Type B pancreatic cell (in vitro differentiated cells): ENCODE measurements at regions not wholly inside any gene's neighbourhood (a gene's known extent, or its start where the extent isn't known, plus 50 kb on each side); places are given as distances from the start of the nearest gene placed in this dataset.
"Not testable (repeated sequence)": the region's sequence is repeated elsewhere in the genome, so short reads cannot be mapped to it uniquely, and the experiment has no call there.

Experiments used
- DNase-seq: peaks from one replicate; pipeline ENCODE4 v3.0.0; 2021; ENCODE audit warnings: mixed read lengths; ENCODE audit not compliant: unreplicated experiment; ENCODE audit errors: extremely low spot score
- H3K27ac Mint-ChIP-seq: 2 replicates; pipeline ENCODE4 v1.8.0; 2021; ENCODE audit warnings: mild to moderate bottlenecking, mixed read lengths
- H3K27me3 Mint-ChIP-seq: 2 replicates; pipeline ENCODE4 v1.8.0; 2021; ENCODE audit warnings: mixed read lengths
- H3K36me3 Mint-ChIP-seq: 2 replicates; pipeline ENCODE4 v1.8.0; 2021; ENCODE audit warnings: mixed read lengths
- H3K4me1 Mint-ChIP-seq: one replicate; pipeline ENCODE4 v1.8.0; 2021; ENCODE audit warnings: mixed read lengths; ENCODE audit not compliant: unreplicated experiment
- H3K4me3 Mint-ChIP-seq: 2 replicates; pipeline ENCODE4 v1.8.0; 2021; ENCODE audit warnings: mild to moderate bottlenecking, mixed read lengths
- H3K9me3 Mint-ChIP-seq: 2 replicates; pipeline ENCODE4 v1.8.0; 2021; ENCODE audit warnings: mixed read lengths
- CTCF ChIP-seq: fragments of 200-600 bp; sonication (generic); conservative IDR thresholded peaks from 2 replicates; pipeline ENCODE4 v1.5.0; 2021; ENCODE audit warnings: antibody characterized with exemption, mild to moderate bottlenecking

GRCh38 chr6:150492507-150492906, 107.2 kb upstream of the PLEKHG1 start:
- H3K27me3 Mint-ChIP-seq, result no peaks in the 10 kb centered on the region
- no peak overlapping the region for H3K27ac Mint-ChIP-seq
- peaks cover 3% of the 10 kb centered on the region for H3K36me3 Mint-ChIP-seq
- DNase-seq, result no peak
- H3K9me3 Mint-ChIP-seq, result peaks cover 12% of the 10 kb centered on the region
- no peak for TF ChIP-seq CTCF
- no peak overlapping the region for H3K4me3 Mint-ChIP-seq
- peaks cover 4% of the 10 kb centered on the region for H3K4me1 Mint-ChIP-seq

GRCh38 chr6:150492941-150493340, 106.7 kb upstream of the PLEKHG1 start:
- H3K4me3 Mint-ChIP-seq, result no peak overlapping the region

GRCh38 chr6:150493552-150493951, 106.1 kb upstream of the PLEKHG1 start:
- not testable (repeated sequence) for H3K36me3 Mint-ChIP-seq, H3K4me1 Mint-ChIP-seq, H3K27ac Mint-ChIP-seq, H3K4me3 Mint-ChIP-seq, H3K27me3 Mint-ChIP-seq, DNase-seq
- H3K9me3 Mint-ChIP-seq, result peaks cover 12% of the 10 kb centered on the region

More at GRCh38 chr6:150492941-150493340, 106.7 kb upstream of the PLEKHG1 start:
- Mint-ChIP-seq H3K27ac (no peak overlapping the region), H3K4me1 (peaks cover 4% of the 10 kb centered on the region), H3K9me3 (peaks cover 12% of the 10 kb centered on the region), H3K27me3 (no peaks in the 10 kb centered on the region), H3K36me3 (peaks cover 3% of the 10 kb centered on the region)
- DNase-seq, result no peak
- no peak for TF ChIP-seq CTCF

GRCh38 chr6:150494241-150494640, 105.4 kb upstream of the PLEKHG1 start:
- peaks cover 4% of the 10 kb centered on the region for H3K4me1 Mint-ChIP-seq
- H3K27me3 Mint-ChIP-seq, result no peaks in the 10 kb centered on the region
- no peak for DNase-seq
- no peak overlapping the region for H3K27ac Mint-ChIP-seq
- TF ChIP-seq CTCF, result no peak
- H3K36me3 Mint-ChIP-seq, result peaks cover 3% of the 10 kb centered on the region
- peaks cover 12% of the 10 kb centered on the region for H3K9me3 Mint-ChIP-seq
- H3K4me3 Mint-ChIP-seq, result no peak overlapping the region

DNA sequence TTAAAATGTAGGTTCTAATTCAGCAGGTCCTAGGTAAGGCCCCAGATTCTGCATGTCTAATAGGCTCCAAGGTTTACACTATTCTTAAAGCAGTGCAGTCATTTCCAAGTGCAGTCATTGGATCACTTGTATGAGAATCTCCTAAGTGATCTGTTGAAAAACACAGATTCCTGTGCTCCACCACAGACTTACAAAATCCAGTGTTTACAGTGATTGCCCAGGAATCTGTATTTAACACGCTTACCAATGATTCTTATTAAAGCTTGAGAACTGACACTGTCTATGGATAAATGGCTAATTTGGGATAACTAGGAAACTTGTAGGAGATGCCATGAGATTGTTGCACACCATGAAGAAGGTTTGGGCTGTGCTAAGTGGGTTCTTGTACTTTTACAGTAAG, 104.6 kb upstream of the PLEKHG1 start:
- DNase-seq, result no peak
- Mint-ChIP-seq H3K9me3 (peaks cover 12% of the 10 kb centered on the region), H3K36me3 (peaks cover 3% of the 10 kb centered on the region), H3K27me3 (no peaks in the 10 kb centered on the region), H3K27ac (no peak overlapping the region), H3K4me3 (no peak overlapping the region), H3K4me1 (peaks cover 4% of the 10 kb centered on the region)
- no peak for TF ChIP-seq CTCF

DNA sequence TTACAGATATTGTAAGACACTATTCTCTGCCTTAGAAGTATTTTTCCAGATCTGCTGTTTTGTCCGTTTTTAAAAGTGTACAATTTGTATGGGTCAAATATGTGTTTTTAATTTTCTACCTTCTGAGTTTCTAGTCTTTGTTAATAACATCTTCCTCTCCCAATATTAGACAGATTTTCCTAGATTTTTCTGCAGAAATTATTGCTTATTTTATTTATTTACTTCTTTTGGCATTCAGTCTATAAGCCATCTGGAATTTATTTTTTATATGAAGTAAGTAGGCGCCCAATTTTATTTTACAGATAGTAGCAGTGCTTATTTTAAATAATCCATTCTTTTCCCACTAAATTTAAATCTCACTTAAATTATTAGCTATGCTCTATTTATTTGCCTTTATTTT, 103.1 kb upstream of the PLEKHG1 start:
- Mint-ChIP-seq H3K4me1 (no peaks in the 10 kb centered on the region), H3K27ac (no peak overlapping the region), H3K27me3 (no peaks in the 10 kb centered on the region), H3K36me3 (peaks cover 3% of the 10 kb centered on the region), H3K4me3 (no peak overlapping the region), H3K9me3 (peaks cover 12% of the 10 kb centered on the region)
- TF ChIP-seq CTCF, result no peak
- DNase-seq, result no peak
